ENCODE measurements at regions not wholly inside any gene's neighbourhood (a gene's known extent, or its start where the extent isn't known, plus 50 kb on each side); places are given as distances from the start of the nearest gene placed in this dataset.
"Not testable (repeated sequence)": the region's sequence is repeated elsewhere in the genome, so short reads cannot be mapped to it uniquely, and the experiment has no call there.

DNA sequence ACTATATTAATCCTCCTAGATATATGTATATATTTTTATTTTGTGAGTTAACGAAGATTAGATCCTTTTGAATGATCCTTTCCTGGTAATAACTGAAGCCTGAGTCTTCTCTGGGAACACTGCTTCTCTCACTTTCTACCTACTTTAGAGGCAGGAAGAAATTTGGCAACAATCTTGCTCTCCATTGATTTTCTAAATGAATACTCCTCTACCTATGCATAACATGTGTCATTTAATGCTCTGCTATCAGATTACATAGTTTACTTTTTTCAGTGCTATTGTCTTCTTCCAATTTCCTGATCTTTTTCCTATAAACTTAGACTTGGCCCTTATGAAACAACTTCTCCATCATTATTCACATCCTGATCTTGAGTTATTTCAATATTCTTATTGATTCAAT, 60.4 kb upstream of the PDHA2 start:
- no peaks in the 10 kb centered on the region for H3K4me1 ChIP-seq (ENCODE audit: control insufficient read depth, insufficient read depth, low read length)
- H3K36me3 ChIP-seq (ENCODE audit: control insufficient read depth, insufficient read depth, low read length), result no peaks in the 10 kb centered on the region
- H3K9me3 ChIP-seq (ENCODE audit: control insufficient read depth, low read depth, low read length), result no peaks in the 10 kb centered on the region
- no peaks in the 10 kb centered on the region for H3K27me3 ChIP-seq (ENCODE audit: control insufficient read depth, insufficient read depth, low read length)
- H3K27ac ChIP-seq (ENCODE audit: low read length), result no peak overlapping the region
- 100% methylated on average over 1 of the region's 1 CpG for WGBS (ENCODE audit: insufficient coverage, low lambda C conversion rate)
- H3K4me3 ChIP-seq (ENCODE audit: low read length), result no peak overlapping the region
- no peak for DNase-seq

DNA sequence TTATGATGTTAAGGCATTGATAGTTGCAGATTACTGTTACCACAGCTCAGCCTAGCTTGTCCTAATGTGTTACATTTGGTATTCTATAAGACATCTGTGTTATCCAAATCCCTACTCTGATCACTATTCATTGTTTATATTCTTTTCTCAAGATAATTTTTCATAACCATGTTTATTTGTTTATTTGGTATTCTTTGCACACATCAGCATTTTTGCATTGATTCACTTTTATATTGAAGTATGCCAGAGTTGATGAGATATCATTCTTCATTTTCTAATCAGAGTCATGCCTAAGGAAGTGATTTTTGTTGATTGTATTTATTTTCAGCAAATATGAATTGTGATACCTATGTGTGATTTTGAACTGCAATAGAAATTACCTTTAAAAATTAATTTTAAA, 61.2 kb upstream of the PDHA2 start:
- Histone ChIP-seq H3K4me3 (ENCODE audit: low read length) (no peak overlapping the region), H3K36me3 (ENCODE audit: control insufficient read depth, insufficient read depth, low read length) (no peaks in the 10 kb centered on the region), H3K27me3 (ENCODE audit: control insufficient read depth, insufficient read depth, low read length) (no peaks in the 10 kb centered on the region), H3K4me1 (ENCODE audit: control insufficient read depth, insufficient read depth, low read length) (no peaks in the 10 kb centered on the region), H3K9me3 (ENCODE audit: control insufficient read depth, low read depth, low read length) (no peaks in the 10 kb centered on the region), H3K27ac (ENCODE audit: low read length) (no peak overlapping the region)
- DNase-seq, result no peak

DNA sequence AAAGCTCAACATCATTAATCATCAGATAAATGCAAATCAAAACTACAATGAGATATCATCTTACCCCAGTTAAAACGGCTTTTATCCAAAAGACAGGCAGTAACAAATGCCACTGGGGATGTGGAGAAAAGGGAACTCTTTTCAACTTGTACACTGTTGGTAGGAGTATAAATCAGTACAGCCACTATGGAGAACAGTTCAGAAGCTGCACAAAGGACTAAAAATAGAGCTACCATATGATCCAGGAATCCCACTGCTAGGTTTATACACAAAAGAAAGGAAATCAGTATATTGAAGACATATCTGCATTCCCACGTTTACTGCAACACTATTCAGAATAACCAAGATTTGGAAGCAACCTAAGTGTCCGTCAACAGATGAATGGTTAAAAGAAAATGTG, 69.3 kb upstream of the PDHA2 start:
- H3K36me3 ChIP-seq (ENCODE audit: control insufficient read depth, insufficient read depth, low read length); H3K27ac ChIP-seq (ENCODE audit: low read length); H3K27me3 ChIP-seq (ENCODE audit: control insufficient read depth, insufficient read depth, low read length); H3K9me3 ChIP-seq (ENCODE audit: control insufficient read depth, low read depth, low read length); DNase-seq; H3K4me3 ChIP-seq (ENCODE audit: low read length); H3K4me1 ChIP-seq (ENCODE audit: control insufficient read depth, insufficient read depth, low read length): not testable (repeated sequence)
- WGBS (ENCODE audit: insufficient coverage, low lambda C conversion rate), result no CpG with 5 or more reads among the region's 3 CpGs

DNA sequence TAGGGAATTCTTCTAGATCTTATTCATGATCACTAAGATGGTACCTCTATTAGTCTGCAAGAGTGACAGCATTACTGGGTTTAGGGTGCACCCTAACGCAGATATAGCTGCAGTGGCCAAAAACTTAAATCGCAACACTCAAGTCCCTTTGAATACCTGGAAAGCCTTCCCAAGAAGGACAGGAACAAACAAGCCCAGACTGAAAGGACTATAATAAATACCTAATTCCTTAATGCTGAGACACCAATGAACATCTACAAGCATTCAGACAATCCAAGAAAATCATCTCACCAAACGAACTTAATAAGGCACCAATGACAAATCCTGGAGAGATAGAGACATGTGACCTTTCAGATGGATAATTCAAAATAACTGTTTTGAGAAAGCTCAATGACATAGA, 74.9 kb upstream of the PDHA2 start:
- peaks cover 3% of the 10 kb centered on the region for H3K9me3 ChIP-seq (ENCODE audit: control insufficient read depth, low read depth, low read length)
- no peaks in the 10 kb centered on the region for H3K4me1 ChIP-seq (ENCODE audit: control insufficient read depth, insufficient read depth, low read length)
- H3K27me3 ChIP-seq (ENCODE audit: control insufficient read depth, insufficient read depth, low read length), result no peaks in the 10 kb centered on the region
- H3K4me3 ChIP-seq (ENCODE audit: low read length), result no peak overlapping the region
- no peak for DNase-seq
- H3K36me3 ChIP-seq (ENCODE audit: control insufficient read depth, insufficient read depth, low read length), result no peaks in the 10 kb centered on the region
- H3K27ac ChIP-seq (ENCODE audit: low read length), result no peak overlapping the region
- 71% methylated on average over 1 of the region's 3 CpGs for WGBS (ENCODE audit: insufficient coverage, low lambda C conversion rate)

DNA sequence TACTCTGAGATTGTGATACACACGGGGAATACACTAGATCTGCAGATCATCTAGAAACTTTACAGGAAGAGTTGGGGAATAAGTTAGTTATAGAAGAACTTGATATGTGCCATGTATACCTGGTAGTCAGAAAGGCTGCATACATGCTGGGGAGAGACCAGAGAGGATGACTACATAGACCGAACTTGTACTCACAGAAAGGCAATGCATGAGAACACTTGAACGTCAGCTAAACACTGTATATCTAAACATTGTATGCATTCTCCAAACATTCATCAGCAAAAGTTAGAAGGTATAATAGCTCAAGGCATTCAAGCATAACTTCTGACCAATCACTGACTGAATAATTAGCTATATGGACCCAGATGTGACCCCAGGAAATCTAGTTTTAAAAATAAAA, 78.0 kb upstream of the PDHA2 start:
- Histone ChIP-seq H3K27ac (ENCODE audit: low read length) (no peak overlapping the region), H3K27me3 (ENCODE audit: control insufficient read depth, insufficient read depth, low read length) (no peaks in the 10 kb centered on the region), H3K9me3 (ENCODE audit: control insufficient read depth, low read depth, low read length) (no peaks in the 10 kb centered on the region), H3K4me3 (ENCODE audit: low read length) (no peak overlapping the region), H3K36me3 (ENCODE audit: control insufficient read depth, insufficient read depth, low read length) (no peaks in the 10 kb centered on the region), H3K4me1 (ENCODE audit: control insufficient read depth, insufficient read depth, low read length) (no peaks in the 10 kb centered on the region)
- WGBS (ENCODE audit: insufficient coverage, low lambda C conversion rate), result 80% methylated on average over 1 of the region's 3 CpGs
- no peak for DNase-seq

DNA sequence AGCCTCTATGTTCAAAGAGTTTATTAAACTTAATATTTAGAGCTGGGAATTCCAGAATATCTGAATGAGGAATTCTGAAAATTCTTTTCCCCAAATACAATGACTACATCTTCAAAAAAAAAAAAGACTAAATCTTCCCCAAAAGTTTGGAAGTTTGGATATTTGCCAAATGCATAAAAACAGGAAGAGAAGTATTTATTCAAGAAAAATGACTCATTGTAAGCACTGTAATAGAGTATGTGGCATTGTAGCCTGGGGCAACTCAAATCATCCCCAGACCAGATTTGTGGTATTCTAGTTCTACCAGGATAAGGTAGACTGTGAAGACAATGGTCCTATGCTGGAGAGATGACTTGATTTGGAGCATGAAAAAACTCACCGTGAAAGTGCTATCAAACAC, 78.5 kb upstream of the PDHA2 start:
- H3K27ac ChIP-seq (ENCODE audit: low read length), result no peak overlapping the region
- WGBS (ENCODE audit: insufficient coverage, low lambda C conversion rate), result no CpG with 5 or more reads among the region's 1 CpG
- no peak overlapping the region for H3K4me3 ChIP-seq (ENCODE audit: low read length)
- H3K4me1 ChIP-seq (ENCODE audit: control insufficient read depth, insufficient read depth, low read length), result no peaks in the 10 kb centered on the region
- H3K36me3 ChIP-seq (ENCODE audit: control insufficient read depth, insufficient read depth, low read length), result no peaks in the 10 kb centered on the region
- H3K9me3 ChIP-seq (ENCODE audit: control insufficient read depth, low read depth, low read length), result no peaks in the 10 kb centered on the region
- DNase-seq, result no peak
- H3K27me3 ChIP-seq (ENCODE audit: control insufficient read depth, insufficient read depth, low read length), result no peaks in the 10 kb centered on the region

DNA sequence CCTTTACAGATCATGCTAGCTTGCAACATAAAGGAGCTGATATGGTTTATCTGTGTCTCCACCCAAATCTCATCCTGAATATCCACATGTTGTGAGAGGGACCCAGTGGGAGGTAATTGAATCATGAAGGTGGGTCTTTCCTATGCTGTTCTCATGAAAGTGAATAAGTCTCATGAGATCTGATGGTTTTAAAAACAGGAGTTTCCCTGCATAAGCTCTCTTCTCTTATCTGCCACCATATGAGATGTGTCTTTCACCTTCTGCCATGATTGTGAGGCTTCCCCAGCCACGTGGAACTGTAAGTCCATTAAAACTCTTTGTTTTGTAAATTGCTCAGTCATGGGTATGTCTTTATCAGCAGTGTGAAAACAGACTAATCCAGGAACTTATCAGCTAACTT, 79.2 kb upstream of the PDHA2 start:
- DNase-seq; H3K4me1 ChIP-seq (ENCODE audit: control insufficient read depth, insufficient read depth, low read length); H3K9me3 ChIP-seq (ENCODE audit: control insufficient read depth, low read depth, low read length); H3K36me3 ChIP-seq (ENCODE audit: control insufficient read depth, insufficient read depth, low read length); H3K27me3 ChIP-seq (ENCODE audit: control insufficient read depth, insufficient read depth, low read length); H3K4me3 ChIP-seq (ENCODE audit: low read length); H3K27ac ChIP-seq (ENCODE audit: low read length): not testable (repeated sequence)
- WGBS (ENCODE audit: insufficient coverage, low lambda C conversion rate), result no CpG with 5 or more reads among the region's 1 CpG

DNA sequence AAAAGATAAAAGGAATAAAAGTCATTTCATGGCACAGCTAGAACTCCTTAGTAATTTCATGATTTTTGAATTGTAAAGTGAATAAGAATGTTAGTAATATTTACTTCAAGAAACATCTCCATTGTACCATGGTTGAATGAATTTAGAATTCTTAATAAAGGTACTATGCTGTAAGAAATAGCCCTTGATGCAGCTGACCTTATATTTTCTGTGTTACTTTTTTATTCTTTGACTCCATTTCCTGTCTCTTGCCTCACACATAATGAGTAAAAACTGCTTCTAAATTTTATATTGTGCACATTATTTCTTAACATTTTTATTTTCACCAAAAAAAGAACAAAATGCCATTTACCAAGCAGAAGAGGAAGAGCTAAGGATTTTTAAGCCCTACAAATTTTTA, 81.9 kb upstream of the PDHA2 start:
- H3K36me3 ChIP-seq (ENCODE audit: control insufficient read depth, insufficient read depth, low read length), result no peaks in the 10 kb centered on the region
- no peaks in the 10 kb centered on the region for H3K9me3 ChIP-seq (ENCODE audit: control insufficient read depth, low read depth, low read length)
- no peaks in the 10 kb centered on the region for H3K4me1 ChIP-seq (ENCODE audit: control insufficient read depth, insufficient read depth, low read length)
- no peaks in the 10 kb centered on the region for H3K27me3 ChIP-seq (ENCODE audit: control insufficient read depth, insufficient read depth, low read length)
- no peak for DNase-seq
- no peak overlapping the region for H3K4me3 ChIP-seq (ENCODE audit: low read length)
- H3K27ac ChIP-seq (ENCODE audit: low read length), result no peak overlapping the region

DNA sequence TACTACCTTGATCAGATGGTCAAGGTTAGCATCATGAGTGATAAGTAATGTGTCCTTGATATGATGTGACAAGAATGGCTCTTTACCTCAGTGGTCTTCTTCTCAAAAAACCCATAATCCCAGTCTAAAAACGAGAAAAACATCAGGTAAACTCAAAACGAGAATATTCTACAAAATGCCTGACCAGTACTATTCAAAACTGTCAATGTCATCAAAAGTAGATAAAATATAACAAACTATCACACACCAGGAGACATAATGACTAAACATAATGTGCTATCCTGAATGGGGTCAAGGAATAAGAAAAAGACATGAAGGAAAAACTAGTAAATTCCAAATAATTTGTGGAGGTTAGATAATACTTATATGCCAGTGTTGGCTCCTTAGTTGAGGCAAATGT, 85.2 kb upstream of the PDHA2 start:
- WGBS (ENCODE audit: insufficient coverage, low lambda C conversion rate), result no CpG with 5 or more reads among the region's 2 CpGs
- H3K4me3 ChIP-seq (ENCODE audit: low read length), result no peak overlapping the region
- no peak overlapping the region for H3K27ac ChIP-seq (ENCODE audit: low read length)
- DNase-seq, result no peak
- H3K36me3 ChIP-seq (ENCODE audit: control insufficient read depth, insufficient read depth, low read length), result no peaks in the 10 kb centered on the region
- H3K27me3 ChIP-seq (ENCODE audit: control insufficient read depth, insufficient read depth, low read length), result no peaks in the 10 kb centered on the region
- no peaks in the 10 kb centered on the region for H3K9me3 ChIP-seq (ENCODE audit: control insufficient read depth, low read depth, low read length)
- H3K4me1 ChIP-seq (ENCODE audit: control insufficient read depth, insufficient read depth, low read length), result no peaks in the 10 kb centered on the region

DNA sequence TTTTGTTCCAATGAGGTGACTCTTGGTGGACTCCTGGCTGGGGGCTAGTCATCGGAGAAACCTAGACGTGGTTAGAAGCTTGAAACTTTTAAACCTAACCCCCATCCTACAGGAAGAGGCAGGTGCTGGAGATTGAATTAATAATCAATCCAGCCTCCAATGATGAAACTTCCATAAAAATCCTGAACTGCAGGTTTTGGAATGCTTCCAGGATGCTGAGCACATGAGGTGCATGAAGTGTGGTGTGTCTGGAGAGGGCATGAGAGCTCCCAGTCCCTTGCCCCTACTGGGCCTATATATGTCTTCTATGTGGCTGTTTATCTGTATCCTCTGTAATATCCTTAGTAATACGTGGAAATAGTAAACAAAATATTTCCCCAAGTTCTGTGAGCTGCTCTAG, 90.7 kb upstream of the PDHA2 start:
- no peak for DNase-seq
- Histone ChIP-seq H3K36me3 (ENCODE audit: control insufficient read depth, insufficient read depth, low read length) (no peaks in the 10 kb centered on the region), H3K4me3 (ENCODE audit: low read length) (no peak overlapping the region), H3K9me3 (ENCODE audit: control insufficient read depth, low read depth, low read length) (no peaks in the 10 kb centered on the region), H3K4me1 (ENCODE audit: control insufficient read depth, insufficient read depth, low read length) (no peaks in the 10 kb centered on the region), H3K27ac (ENCODE audit: low read length) (no peak overlapping the region), H3K27me3 (ENCODE audit: control insufficient read depth, insufficient read depth, low read length) (no peaks in the 10 kb centered on the region)
- WGBS (ENCODE audit: insufficient coverage, low lambda C conversion rate), result no CpG with 5 or more reads among the region's 3 CpGs

DNA sequence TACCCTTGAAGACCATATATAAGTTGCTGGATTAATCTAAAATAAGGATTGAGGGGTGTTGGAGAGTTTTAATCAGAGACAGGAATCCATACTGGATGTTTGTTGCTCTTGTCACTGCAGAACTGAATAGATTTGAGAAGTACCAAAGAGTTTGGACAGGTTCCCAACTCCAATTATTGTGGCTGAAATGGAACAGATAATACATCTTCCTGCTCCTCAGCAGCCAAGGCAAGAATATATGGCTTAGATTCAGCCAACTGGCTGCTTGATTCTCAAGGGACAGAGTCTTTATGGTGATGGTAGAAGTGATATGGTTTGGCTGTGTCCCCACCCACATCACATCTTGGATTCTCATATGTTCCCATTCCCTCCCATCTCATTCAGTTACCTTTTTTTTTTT, 97.0 kb upstream of the PDHA2 start:
- Histone ChIP-seq H3K9me3 (ENCODE audit: control insufficient read depth, low read depth, low read length) (no peaks in the 10 kb centered on the region), H3K4me1 (ENCODE audit: control insufficient read depth, insufficient read depth, low read length) (no peaks in the 10 kb centered on the region), H3K4me3 (ENCODE audit: low read length) (no peak overlapping the region), H3K36me3 (ENCODE audit: control insufficient read depth, insufficient read depth, low read length) (no peaks in the 10 kb centered on the region), H3K27me3 (ENCODE audit: control insufficient read depth, insufficient read depth, low read length) (no peaks in the 10 kb centered on the region), H3K27ac (ENCODE audit: low read length) (no peak overlapping the region)
- no peak for DNase-seq

DNA sequence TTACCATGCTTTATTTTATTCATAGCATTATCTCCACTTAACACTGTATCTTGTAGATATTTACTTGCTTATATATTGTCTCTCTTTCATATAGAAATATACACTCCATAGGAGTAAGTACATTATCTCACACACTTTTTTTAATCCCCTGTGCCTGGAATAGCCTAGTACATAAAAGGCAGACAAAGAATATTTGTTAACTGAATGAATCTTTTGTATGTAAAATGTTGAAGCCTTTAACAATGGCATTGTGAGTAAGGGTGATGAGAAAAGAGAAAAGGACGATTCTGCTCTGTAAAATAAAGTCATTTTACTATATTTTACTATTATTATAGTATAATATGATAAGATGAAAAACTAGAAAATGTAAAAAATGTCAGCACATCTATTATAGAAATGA, 97.7 kb upstream of the PDHA2 start:
- Histone ChIP-seq H3K4me3 (ENCODE audit: low read length) (no peak overlapping the region), H3K9me3 (ENCODE audit: control insufficient read depth, low read depth, low read length) (no peaks in the 10 kb centered on the region), H3K4me1 (ENCODE audit: control insufficient read depth, insufficient read depth, low read length) (no peaks in the 10 kb centered on the region), H3K36me3 (ENCODE audit: control insufficient read depth, insufficient read depth, low read length) (no peaks in the 10 kb centered on the region), H3K27me3 (ENCODE audit: control insufficient read depth, insufficient read depth, low read length) (no peaks in the 10 kb centered on the region), H3K27ac (ENCODE audit: low read length) (no peak overlapping the region)
- DNase-seq, result no peak
- WGBS (ENCODE audit: insufficient coverage, low lambda C conversion rate), result no CpG with 5 or more reads among the region's 1 CpG

Data from large intestine (tissue), 3 donors.